B cell (primary cell): ENCODE measurements at regions not wholly inside any gene's neighbourhood (a gene's known extent, or its start where the extent isn't known, plus 50 kb on each side); places are given as distances from the start of the nearest gene placed in this dataset.
"Not testable (repeated sequence)": the region's sequence is repeated elsewhere in the genome, so short reads cannot be mapped to it uniquely, and the experiment has no call there.

Experiments
- ATAC-seq: fragments of 200-7000 bp; cut with Tn5 transposase; one replicate; pipeline ENCODE4 v1.10.0; 2021; ENCODE audit warnings: low read depth, mild to moderate bottlenecking, moderate number of reproducible peaks, moderate library complexity
- CTCF ChIA-PET: fragments of 350-600 bp; sonication (Branson Sonifier 250); formaldehyde crosslinking; loops from one replicate; lab custom pipeline; 2021; ENCODE audit warnings: antibody characterized with exemption, inconsistent platforms; lab: Charles Lee
- POLR2A ChIA-PET: fragments of 350-600 bp; sonication (Branson Sonifier 250); formaldehyde crosslinking; loops from one replicate; lab custom pipeline; 2021; ENCODE audit warnings: antibody characterized with exemption; lab: Charles Lee
- DNase-seq: peaks from one replicate; pipeline ENCODE4 v3.0.0; 2013
- H2AFZ ChIP-seq: 2 replicates; pipeline ENCODE4 v1.6.1; 2012; ENCODE audit warnings: mild to moderate bottlenecking, low read depth, low read length; ENCODE audit not compliant: insufficient read depth, poor library complexity, severe bottlenecking
- H3K27ac ChIP-seq, 2 donors: 1 replicate in 1 of 2; 2 replicates in 1 of 2; pipeline ENCODE4 v1.5.1; 2012 to 2013; ENCODE audit warnings: low read length in 2 of 2, mild to moderate bottlenecking in 2 of 2, moderate library complexity in 1 of 2
- H3K27me3 ChIP-seq, 4 experiments: fragments of 200-600 bp in 1 of 4; sonication (generic) in 1 of 4; replicated peaks in 1 of 4; 1 replicate in 2 of 4; 2 replicates in 2 of 4; pipeline versions ENCODE4 v1.6.1 to v1.7.0; 2013 to 2016; ENCODE audit warnings: low read length in 3 of 4, mild to moderate bottlenecking in 2 of 4, mixed read lengths in 1 of 4, moderate library complexity in 1 of 4; ENCODE audit not compliant: insufficient read depth in 4 of 4, control insufficient read depth in 3 of 4; ENCODE audit errors: control extremely low read depth in 1 of 4
- H3K36me3 ChIP-seq, 2 experiments: replicated peaks in 1 of 2; 1 replicate in 1 of 2; 2 replicates in 1 of 2; pipeline versions ENCODE4 v1.6.1 to v1.7.1; 2013; ENCODE audit warnings: low read length in 1 of 2; ENCODE audit not compliant: insufficient read depth in 2 of 2, control insufficient read depth in 1 of 2; ENCODE audit errors: control extremely low read depth in 1 of 2, extremely low read depth in 1 of 2
- H3K4me1 ChIP-seq, 2 donors: fragments of 200-600 bp in 1 of 2; sonication (generic) in 1 of 2; 1 replicate in 1 of 2; 2 replicates in 1 of 2; pipeline versions ENCODE4 v1.5.1 to v1.6.1; 2013 to 2017; ENCODE audit warnings: low read length in 2 of 2; ENCODE audit not compliant: control insufficient read depth in 2 of 2, insufficient read depth in 2 of 2
- H3K4me2 ChIP-seq: replicated peaks from 2 replicates; pipeline ENCODE3; 2012; ENCODE audit warnings: mild to moderate bottlenecking, low read depth, low read length; ENCODE audit not compliant: poor library complexity, severe bottlenecking
- H3K4me3 ChIP-seq, 5 experiments: fragments of 200-600 bp in 1 of 5; sonication (generic) in 1 of 5; 1 replicate in 3 of 5; 2 replicates in 2 of 5; pipeline versions ENCODE4 v1.5.1 to v1.7.0; 2011 to 2016; ENCODE audit warnings: low read length in 4 of 5, mild to moderate bottlenecking in 4 of 5, low read depth in 2 of 5, control low read depth in 1 of 5, moderate library complexity in 1 of 5; ENCODE audit not compliant: insufficient read depth in 1 of 5; ENCODE audit errors: control extremely low read depth in 1 of 5, extremely low read depth in 1 of 5
- H3K79me2 ChIP-seq: fragments of 200-600 bp; sonication (generic); one replicate; pipeline ENCODE4 v1.6.0; 2016; ENCODE audit warnings: low read length; ENCODE audit not compliant: control insufficient read depth, insufficient read depth
- H3K9ac ChIP-seq: fragments of 200-600 bp; sonication (generic); 2 replicates; pipeline ENCODE4 v1.6.1; 2017; ENCODE audit warnings: mild to moderate bottlenecking, low read length, moderate library complexity
- H3K9me3 ChIP-seq, 3 donors: one replicate each; pipeline versions ENCODE4 v1.6.1 to v1.7.1; 2013; ENCODE audit warnings: low read length in 2 of 3; ENCODE audit not compliant: control insufficient read depth in 2 of 3, insufficient read depth in 1 of 3; ENCODE audit errors: control extremely low read depth in 1 of 3
- H4K20me1 ChIP-seq: 2 replicates; pipeline ENCODE4 v1.6.0; 2012; ENCODE audit warnings: mild to moderate bottlenecking, low read length; ENCODE audit not compliant: insufficient read depth, control insufficient read depth, poor library complexity, severe bottlenecking
- H3K27ac Mint-ChIP-seq: one replicate; pipeline ENCODE4 v1.8.0; 2021; ENCODE audit warnings: mixed read lengths
- H3K27me3 Mint-ChIP-seq: one replicate; pipeline ENCODE4 v1.8.0; 2021; ENCODE audit warnings: mixed read lengths
- H3K4me1 Mint-ChIP-seq: one replicate; pipeline ENCODE4 v1.8.0; 2021; ENCODE audit warnings: mixed read lengths
- H3K4me3 Mint-ChIP-seq: one replicate; pipeline ENCODE4 v1.8.0; 2021; ENCODE audit warnings: mixed read lengths
- H3K9me3 Mint-ChIP-seq: one replicate; pipeline ENCODE4 v1.8.0; 2022; ENCODE audit warnings: mixed read lengths; ENCODE audit not compliant: insufficient read depth
- CTCF ChIP-seq: fragments of 200-600 bp; IDR thresholded peaks from one replicate; pipeline ENCODE4 v1.8.0; 2022; ENCODE audit warnings: antibody characterized with exemption, mild to moderate bottlenecking
- EZH2 ChIP-seq: IDR thresholded peaks from 2 replicates; pipeline ENCODE4 v1.6.1; 2012; ENCODE audit warnings: borderline replicate concordance, low read depth, mild to moderate bottlenecking, moderate library complexity, low read length; ENCODE audit not compliant: insufficient read depth, poor library complexity, severe bottlenecking
- WGBS: methylation state at CpG from one replicate; pipeline ENCODE4 v1.1.5; 2013; ENCODE audit warnings: missing lambda C conversion rate; ENCODE audit not compliant: insufficient coverage; 5-methylcytosine and 5-hydroxymethylcytosine counted together
- intact Hi-C: fragments of 100-400 bp; cut with micrococcal nuclease; formaldehyde crosslinking; loops from one replicate; pipeline ENCODE4 v1.10.0; 2022

DNA sequence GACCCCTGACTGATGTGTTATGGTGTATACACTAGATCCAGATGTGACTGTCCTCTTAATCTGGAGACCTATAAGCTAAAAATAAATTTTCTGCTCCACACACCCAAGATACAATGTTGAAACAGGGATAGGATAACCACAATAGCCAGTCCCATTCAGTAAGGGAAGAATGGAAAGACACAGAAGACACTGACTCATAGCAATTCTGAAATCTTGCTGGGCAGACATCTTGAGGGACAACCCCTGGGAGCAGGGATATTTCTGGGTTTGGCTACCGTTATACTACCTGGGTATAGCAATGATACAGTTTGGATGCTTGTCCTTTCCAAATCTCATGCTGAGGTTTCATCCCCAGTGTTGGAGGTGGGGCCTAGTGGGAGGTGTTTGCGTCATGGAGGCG is 93.9 kb downstream of the BUD13 start:
- Histone ChIP-seq H3K9me3 (peaks cover 0 to 1% (median 0%) of the 10 kb centered on the region in 3 donors), H3K27me3 (no peaks in the 10 kb centered on the region), H3K36me3 (no peaks in the 10 kb centered on the region), H3K27ac (no peak overlapping the region), H4K20me1 (no peaks in the 10 kb centered on the region), H3K4me2 (no peak overlapping the region), H3K9ac (no peak overlapping the region), H3K4me3 (no peak overlapping the region), H3K4me1 (no peaks in the 10 kb centered on the region), H2AFZ (no peak overlapping the region), H3K79me2 (no peaks in the 10 kb centered on the region)
- CTCF ChIA-PET = no interaction called here
- TF ChIP-seq EZH2 (no peak), CTCF (no peak)
- Mint-ChIP-seq H3K27ac (no peak overlapping the region), H3K4me3 (no peak overlapping the region), H3K9me3 (peaks cover 6% of the 10 kb centered on the region), H3K27me3 (no peaks in the 10 kb centered on the region), H3K4me1 (no peaks in the 10 kb centered on the region)
- no peak for DNase-seq
- intact Hi-C loops = no loop called here
- no peak for ATAC-seq
- POLR2A ChIA-PET = no interaction called here
- 67% methylated on average over 1 of the region's 3 CpGs for WGBS

- H3K4me1 Mint-ChIP-seq, H4K20me1 ChIP-seq, H3K79me2 ChIP-seq, H3K27me3 ChIP-seq, H3K4me1 ChIP-seq, H3K4me2 ChIP-seq, H2AFZ ChIP-seq, H3K9ac ChIP-seq, H3K36me3 ChIP-seq, H3K27ac ChIP-seq, CTCF ChIA-PET, ATAC-seq, H3K27ac Mint-ChIP-seq, H3K4me3 ChIP-seq, DNase-seq, H3K9me3 Mint-ChIP-seq, intact Hi-C loops, POLR2A ChIA-PET, H3K4me3 Mint-ChIP-seq: not testable (repeated sequence)
- peaks cover 5 to 11% (median 8%) of the 10 kb centered on the region in 3 donors for H3K9me3 ChIP-seq
- H3K27me3 Mint-ChIP-seq = peaks cover 31% of the 10 kb centered on the region
- WGBS = 20% methylated on average over 1 of the region's 1 CpG
These were observed 105.5 kb downstream of the BUD13 start for GRCh38 chr11:116667318-116667717.

GRCh38 chr11:116666673-116667249 is 106.0 kb downstream of the BUD13 start:
- H3K4me2 ChIP-seq, H3K36me3 ChIP-seq, H3K4me1 Mint-ChIP-seq, H3K79me2 ChIP-seq, H4K20me1 ChIP-seq, H3K4me1 ChIP-seq, intact Hi-C loops, H3K27ac ChIP-seq, POLR2A ChIA-PET, ATAC-seq, CTCF ChIA-PET, DNase-seq, H3K27ac Mint-ChIP-seq, H2AFZ ChIP-seq, H3K4me3 Mint-ChIP-seq, H3K4me3 ChIP-seq, H3K27me3 ChIP-seq, H3K9ac ChIP-seq, H3K9me3 Mint-ChIP-seq: not testable (repeated sequence)
- peaks cover 33% of the 10 kb centered on the region for H3K27me3 Mint-ChIP-seq
- 87% methylated on average over 15 of the region's 15 CpGs for WGBS
- H3K9me3 ChIP-seq = peaks cover 5 to 11% (median 8%) of the 10 kb centered on the region in 3 donors
